ENCODE measurements at regions not wholly inside any gene's neighbourhood (a gene's known extent, or its start where the extent isn't known, plus 50 kb on each side); places are given as distances from the start of the nearest gene placed in this dataset.

DNA sequence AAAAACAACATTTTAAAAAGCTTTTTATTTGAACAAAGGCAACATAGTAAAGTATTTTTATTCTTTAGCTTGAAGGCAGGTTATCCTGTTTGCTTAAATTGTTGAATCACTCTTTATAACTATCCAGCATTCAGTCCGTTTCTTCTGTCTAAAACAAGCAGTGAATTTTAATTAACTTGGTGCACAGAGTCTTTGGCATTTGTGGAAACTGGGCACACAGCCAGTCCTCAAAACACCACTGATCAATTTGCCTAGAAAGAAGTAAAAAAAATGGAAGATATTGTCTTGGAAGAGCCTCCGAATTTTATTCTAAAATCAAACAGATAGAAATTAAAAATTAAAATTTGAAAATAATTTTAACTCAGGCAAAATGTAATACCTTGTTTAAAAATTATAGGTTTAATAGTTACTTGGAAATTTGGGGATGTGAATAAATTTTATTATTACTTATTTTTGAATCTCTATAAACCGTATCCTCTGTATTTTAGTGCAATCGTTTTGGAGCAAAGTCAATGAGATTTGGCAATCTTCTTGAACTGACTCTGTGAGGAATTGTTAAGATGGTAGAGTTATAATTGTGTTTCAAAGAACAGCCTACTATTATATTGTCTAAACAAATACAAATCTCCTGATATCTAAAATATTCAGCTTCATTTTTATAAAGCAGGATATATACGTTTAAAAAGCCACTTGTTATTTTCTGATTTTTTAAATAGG lies 927.0 kb downstream of the SLC16A7 start:
- TF ChIP-seq CTCF (IDR thresholded peaks at IDR 0.05) (no peak), POLR2A (IDR thresholded peaks at IDR 0.05) (no peak)
